ENCODE measurements at regions not wholly inside any gene's neighbourhood (a gene's known extent, or its start where the extent isn't known, plus 50 kb on each side); places are given as distances from the start of the nearest gene placed in this dataset.
A peak's percentile ranks its signal among the peaks of the same experiment; 100 is the strongest.

GRCh38 chr15:85329561-85330422, 50.6 kb upstream of the AKAP13 start:
- TF ChIP-seq MXI1 (IDR thresholded peaks at IDR 0.05; ENCODE audit: borderline replicate concordance, low read depth, low read length): no peak
- TF ChIP-seq RCOR1 (IDR thresholded peaks at IDR 0.05; ENCODE audit: insufficient replicate concordance, low read length): no peak
- TF ChIP-seq POLR2A (IDR thresholded peaks at IDR 0.05; ENCODE audit: low read depth, low read length): no peak
- TF ChIP-seq CTCF (conservative IDR thresholded peaks at IDR 0.05; ENCODE audit: low read depth, low read length): no peak
- TF ChIP-seq USF2 (IDR thresholded peaks at IDR 0.05; ENCODE audit: low read depth, low read length): peak; percentile 55

Data from IMR-90 (cell line).